Panc1 (cell line): ENCODE measurements at regions not wholly inside any gene's neighbourhood (a gene's known extent, or its start where the extent isn't known, plus 50 kb on each side); places are given as distances from the start of the nearest gene placed in this dataset.

Source experiments
- ATAC-seq: fragments of 200-7000 bp; cut with Tn5 transposase; 2 replicates; pipeline ENCODE4 v1.9.1; 2020; ENCODE audit warnings: mild to moderate bottlenecking, moderate library complexity
- BruUV-seq: library from RNA; stranded (reverse); fragments of 400-500 nt; replicated peaks from 2 replicates; lab custom pipeline; 2021; lab: Mats Ljungman, UMichigan
- CTCF ChIA-PET: fragments of 300-600 bp; sonication (Branson Sonifier 250); formaldehyde crosslinking; loops from one replicate; lab custom pipeline; 2022; ENCODE audit warnings: antibody characterized with exemption; lab: Charles Lee
- POLR2A ChIA-PET: fragments of 300-600 bp; sonication (Branson Sonifier 250); formaldehyde crosslinking; loops from one replicate; lab custom pipeline; 2022; ENCODE audit warnings: antibody characterized with exemption; lab: Charles Lee
- DNase-seq: peaks from one replicate; pipeline ENCODE4 v3.0.0-alpha.2; 2010; ENCODE audit warnings: low read depth, low spot score
- H3K27ac ChIP-seq: 2 replicates; pipeline ENCODE4 v1.5.1; 2011; ENCODE audit warnings: mild to moderate bottlenecking, low read length, inconsistent platforms
- H3K27me3 ChIP-seq: fragments of 200-500 bp; sonication (Bioruptor generic); 2 replicates; pipeline ENCODE4 v1.6.0; 2014; ENCODE audit warnings: low read length, inconsistent platforms; ENCODE audit not compliant: control insufficient read depth, insufficient read depth
- H3K36me3 ChIP-seq: fragments of 200-500 bp; sonication (Bioruptor generic); 2 replicates; pipeline ENCODE4 v1.5.1; 2014; ENCODE audit warnings: inconsistent platforms, mild to moderate bottlenecking, low read length, moderate library complexity; ENCODE audit not compliant: control insufficient read depth, insufficient read depth
- H3K4me1 ChIP-seq: 2 replicates; pipeline ENCODE4 v1.5.1; 2011; ENCODE audit warnings: inconsistent platforms, mild to moderate bottlenecking, low read length, moderate library complexity; ENCODE audit not compliant: control insufficient read depth, insufficient read depth
- H3K4me3 ChIP-seq, 2 experiments: 2 replicates each; pipeline ENCODE4 v1.5.1; 2011 to 2012; ENCODE audit warnings: low read depth in 2 of 2, low read length in 2 of 2, mild to moderate bottlenecking in 2 of 2, inconsistent platforms in 1 of 2, moderate library complexity in 1 of 2
- H3K9me3 ChIP-seq: fragments of 200-500 bp; sonication (Bioruptor generic); 2 replicates; pipeline ENCODE4 v1.5.1; 2014; ENCODE audit warnings: low read depth, mild to moderate bottlenecking, inconsistent platforms, low read length, moderate library complexity; ENCODE audit not compliant: control insufficient read depth, insufficient read depth
- CTCF ChIP-seq: fragments of 450-650 bp; IDR thresholded peaks from 2 replicates; pipeline ENCODE4 v1.5.1; 2017; ENCODE audit warnings: mild to moderate bottlenecking
- POLR2AphosphoS5 ChIP-seq: IDR thresholded peaks from 2 replicates; pipeline ENCODE4 v1.6.1; 2012; ENCODE audit warnings: mild to moderate bottlenecking, low read depth, low read length, moderate library complexity
- REST ChIP-seq, 2 experiments: IDR thresholded peaks; 2 replicates each; pipeline ENCODE4 v1.6.1; 2011 to 2012; ENCODE audit warnings: low read depth in 2 of 2, control low read depth in 1 of 2, low read length in 1 of 2, mild to moderate bottlenecking in 1 of 2, moderate library complexity in 1 of 2; ENCODE audit not compliant: insufficient read depth in 1 of 2
- SIN3A ChIP-seq: IDR thresholded peaks from 2 replicates; pipeline ENCODE4 v1.6.1; 2012; ENCODE audit warnings: low read depth, mild to moderate bottlenecking, low read length, moderate library complexity, borderline replicate concordance; ENCODE audit not compliant: insufficient read depth
- TCF7L2 ChIP-seq: IDR thresholded peaks from 2 replicates; pipeline ENCODE4 v1.6.1; 2011; ENCODE audit warnings: mild to moderate bottlenecking, low read depth, low read length, inconsistent platforms
- in situ Hi-C: cut with HindIII; loops from 2 replicates; pipeline ENCODE4 v1.10.0; 2016; ENCODE audit warnings: low sequenced_read_pairs, low pct_unique_long_range_greater_than_20kb
- intact Hi-C: fragments of 100-400 bp; cut with micrococcal nuclease; formaldehyde crosslinking; loops from one replicate; pipeline ENCODE4 v1.10.0; 2022; ENCODE audit not compliant: unreplicated experiment

GRCh38 chr4:45865781-45866180, 258.1 kb downstream of the GABRG1 start:
- in situ Hi-C loops, result no loop called here
- no peak for ATAC-seq
- TF ChIP-seq SIN3A (no peak), POLR2AphosphoS5 (no peak), CTCF (no peak), REST (IDR thresholded peaks at IDR 0.05; ENCODE audit: insufficient read depth in 1 of 2, low read depth in 2 of 2, low read length in 1 of 2) (no peak), TCF7L2 (no peak)

GRCh38 chr4:45855857-45856256, 268.0 kb downstream of the GABRG1 start:
- Histone ChIP-seq H3K4me3 (no peak overlapping the region), H3K27me3 (no peaks in the 10 kb centered on the region), H3K27ac (no peak overlapping the region), H3K4me1 (no peaks in the 10 kb centered on the region), H3K36me3 (no peaks in the 10 kb centered on the region), H3K9me3 (no peaks in the 10 kb centered on the region)
- in situ Hi-C loops (no loop called here), intact Hi-C loops (no loop called here)
- ATAC-seq (no peak), DNase-seq (no peak)
- no peak for TF ChIP-seq CTCF
- TF ChIP-seq SIN3A, result no peak
- TF ChIP-seq REST (IDR thresholded peaks at IDR 0.05; ENCODE audit: insufficient read depth in 1 of 2, low read depth in 2 of 2, low read length in 1 of 2), result no peak
- TF ChIP-seq TCF7L2, result no peak
- no peak for TF ChIP-seq POLR2AphosphoS5
- ChIA-PET CTCF (no interaction called here), POLR2A (no interaction called here)
- no TSS peak for BruUV-seq

More at GRCh38 chr4:45865781-45866180, 258.1 kb downstream of the GABRG1 start:
- CTCF ChIA-PET, result no interaction called here
- Histone ChIP-seq H3K36me3 (no peaks in the 10 kb centered on the region), H3K9me3 (no peaks in the 10 kb centered on the region), H3K4me3 (no peak overlapping the region), H3K4me1 (no peaks in the 10 kb centered on the region), H3K27me3 (no peaks in the 10 kb centered on the region), H3K27ac (no peak overlapping the region)
- POLR2A ChIA-PET, result no interaction called here
- BruUV-seq, result no TSS peak
- intact Hi-C loops, result no loop called here
- DNase-seq, result no peak
